HepG2 (cell line): ENCODE measurements at regions not wholly inside any gene's neighbourhood (a gene's known extent, or its start where the extent isn't known, plus 50 kb on each side); places are given as distances from the start of the nearest gene placed in this dataset.
"Not testable (repeated sequence)": the region's sequence is repeated elsewhere in the genome, so short reads cannot be mapped to it uniquely, and the experiment has no call there.

ENCODE experiments used
- ATAC-seq: fragments of 200-7000 bp; cut with Tn5 transposase; 3 replicates; pipeline ENCODE4 v1.9.1; 2020; ENCODE audit warnings: mild to moderate bottlenecking, moderate library complexity
- BruUV-seq: library from RNA; stranded (reverse); fragments of 400-500 nt; replicated peaks from 2 replicates; lab custom pipeline; 2021; lab: Mats Ljungman, UMichigan
- CTCF ChIA-PET: fragments of 300-600 bp; formaldehyde crosslinking; extraction: SDS; loops from one replicate; lab custom pipeline; 2021; ENCODE audit warnings: low total read pairs, inconsistent platforms, low intra/inter-chr PET ratio; lab: Yijun Ruan, JAX
- POLR2A ChIA-PET: fragments of 350-600 bp; sonication (Branson Sonifier 250); formaldehyde crosslinking; loops from one replicate; lab custom pipeline; 2020; ENCODE audit warnings: antibody characterized with exemption, inconsistent platforms; lab: Yijun Ruan, JAX
- DNase-seq: peaks from one replicate; pipeline ENCODE4 v3.0.0-alpha.2; 2015; ENCODE audit warnings: low spot score
- FAIRE-seq: peaks from 3 replicates; lab custom pipeline; 2011; peaks lifted over from hg19 to GRCh38; lab: Jason Lieb, UNC
- H2AFZ ChIP-seq: one replicate; pipeline ENCODE4 v1.6.1; 2011; ENCODE audit warnings: low read length, inconsistent platforms
- H3K27ac ChIP-seq: fragments of 300-600 bp; 3 replicates; pipeline ENCODE4 v1.8.0; 2011; ENCODE audit warnings: mixed run types, mild to moderate bottlenecking, mixed read lengths, low read length, inconsistent platforms; ENCODE audit not compliant: insufficient read depth; ENCODE audit errors: extremely low read length
- H3K27me3 ChIP-seq, 2 experiments: fragments of 200-600 bp in 1 of 2; 2 replicates in 1 of 2; 3 replicates in 1 of 2; pipeline versions ENCODE4 v1.6.0 to v1.8.0; 2011; ENCODE audit warnings: low read length in 2 of 2, mild to moderate bottlenecking in 2 of 2, moderate library complexity in 2 of 2, inconsistent platforms in 1 of 2; ENCODE audit not compliant: insufficient read depth in 2 of 2, control insufficient read depth in 1 of 2
- H3K36me3 ChIP-seq, 2 experiments: fragments of 200-600 bp in 1 of 2; replicated peaks in 1 of 2; 2 replicates in 1 of 2; 3 replicates in 1 of 2; pipeline versions ENCODE4 v1.5.1 to v1.8.0; 2011; ENCODE audit warnings: low read length in 2 of 2, inconsistent platforms in 1 of 2; ENCODE audit not compliant: insufficient read depth in 2 of 2, control insufficient read depth in 1 of 2
- H3K4me1 ChIP-seq: 2 replicates; pipeline ENCODE4 v1.5.1; 2012; ENCODE audit warnings: low read length, inconsistent platforms; ENCODE audit not compliant: insufficient read depth
- H3K4me2 ChIP-seq: 2 replicates; pipeline ENCODE4 v1.6.0; 2011; ENCODE audit warnings: low read depth, low read length, inconsistent platforms
- H3K4me3 ChIP-seq, 3 experiments: fragments of 200-600 bp in 1 of 3; sonication (generic), shearing (Covaris generic) in 1 of 3; replicated peaks in 1 of 3; 2 replicates each; pipeline ENCODE4 v1.5.1; 2011 to 2016; ENCODE audit warnings: low read length in 3 of 3, inconsistent platforms in 2 of 3, low read depth in 2 of 3, mild to moderate bottlenecking in 2 of 3, control low read depth in 1 of 3, mixed read lengths in 1 of 3; ENCODE audit not compliant: insufficient read depth in 1 of 3
- H3K79me2 ChIP-seq: one replicate; pipeline ENCODE4 v1.6.1; 2011; ENCODE audit warnings: low read length, inconsistent platforms; ENCODE audit not compliant: insufficient read depth
- H3K9ac ChIP-seq: 2 replicates; pipeline ENCODE4 v1.6.0; 2011; ENCODE audit warnings: mild to moderate bottlenecking, low read depth, low read length, inconsistent platforms; ENCODE audit not compliant: insufficient read depth
- H3K9me3 ChIP-seq: 2 replicates; pipeline ENCODE4 v1.5.1; 2012; ENCODE audit warnings: mild to moderate bottlenecking, low read length
- H4K20me1 ChIP-seq: 2 replicates; pipeline ENCODE4 v1.6.0; 2011; ENCODE audit warnings: inconsistent platforms, mild to moderate bottlenecking, low read length, moderate library complexity; ENCODE audit not compliant: insufficient read depth
- BRD4 ChIP-seq: sonication (generic); formaldehyde crosslinking; IDR thresholded peaks from 2 replicates; pipeline ENCODE4 v1.4.0; 2020; ENCODE audit warnings: missing genetic modification reagents
- E2F1 ChIP-seq: sonication (generic); formaldehyde crosslinking; IDR thresholded peaks from 2 replicates; pipeline ENCODE4 v1.5.0; 2020; ENCODE audit warnings: missing genetic modification reagents
- ETV5 ChIP-seq: IDR thresholded peaks from 2 replicates; pipeline ENCODE4 v1.6.1; 2018; ENCODE audit warnings: missing biosample characterization, missing genetic modification reagents, inconsistent platforms, borderline replicate concordance
- FOXC1 ChIP-seq: sonication (generic); formaldehyde crosslinking; IDR thresholded peaks from 2 replicates; pipeline ENCODE4 v1.8.0; 2022; ENCODE audit warnings: mild to moderate bottlenecking, missing genetic modification reagents, borderline replicate concordance
- GABPB1 ChIP-seq: IDR thresholded peaks from 2 replicates; pipeline ENCODE4 v1.6.1; 2016; ENCODE audit warnings: mild to moderate bottlenecking, missing genetic modification reagents, moderate library complexity, missing compliant biosample characterization
- GZF1 ChIP-seq: sonication (generic); formaldehyde crosslinking; IDR thresholded peaks from 2 replicates; pipeline ENCODE4 v1.5.1; 2020; ENCODE audit warnings: mild to moderate bottlenecking, missing genetic modification reagents
- HNRNPLL ChIP-seq: fragments of 200-400 bp; formaldehyde crosslinking; IDR thresholded peaks from 2 replicates; pipeline ENCODE4 v1.6.1; 2017; ENCODE audit warnings: mild to moderate bottlenecking, low read depth, low read length; ENCODE audit not compliant: poor library complexity, severe bottlenecking
- JARID2 ChIP-seq: sonication (generic); formaldehyde crosslinking; IDR thresholded peaks from 2 replicates; pipeline ENCODE4 v1.8.1; 2023; ENCODE audit warnings: missing genetic modification reagents, inconsistent platforms; ENCODE audit not compliant: insufficient replicate concordance
- NFKB2 ChIP-seq: sonication (generic); formaldehyde crosslinking; IDR thresholded peaks from 2 replicates; pipeline ENCODE4 v1.4.0; 2020; ENCODE audit warnings: missing genetic modification reagents, borderline replicate concordance
- PLSCR1 ChIP-seq: sonication (generic); formaldehyde crosslinking; IDR thresholded peaks from 2 replicates; pipeline ENCODE4 v1.5.0; 2020; ENCODE audit warnings: missing genetic modification reagents, mild to moderate bottlenecking, borderline replicate concordance
- POLR2G ChIP-seq: fragments of 200-400 bp; formaldehyde crosslinking; IDR thresholded peaks from 2 replicates; pipeline ENCODE4 v1.6.1; 2018; ENCODE audit warnings: mild to moderate bottlenecking, low read depth, low read length, moderate library complexity
- SMC3 ChIP-seq: IDR thresholded peaks from 2 replicates; pipeline ENCODE4 v1.6.1; 2011; ENCODE audit warnings: low read length, improper control_type of control experiment
- SRSF4 ChIP-seq: fragments of 200-400 bp; formaldehyde crosslinking; IDR thresholded peaks from one replicate; pipeline ENCODE4 v1.6.1; 2018; ENCODE audit warnings: mild to moderate bottlenecking, low read depth, low read length, moderate library complexity; ENCODE audit not compliant: poor library complexity, severe bottlenecking
- ZC3H4 ChIP-seq: sonication (generic); formaldehyde crosslinking; IDR thresholded peaks from 2 replicates; pipeline ENCODE4 v1.4.0; 2020; ENCODE audit warnings: missing genetic modification reagents, borderline replicate concordance
- ZNF224 ChIP-seq: sonication (generic); formaldehyde crosslinking; IDR thresholded peaks from 2 replicates; pipeline ENCODE4 v1.5.0; 2020; ENCODE audit warnings: mild to moderate bottlenecking, missing genetic modification reagents
- ZNF343 ChIP-seq: sonication (generic); formaldehyde crosslinking; IDR thresholded peaks from 2 replicates; pipeline ENCODE4 v1.4.0; 2020; ENCODE audit warnings: mild to moderate bottlenecking, missing genetic modification reagents
- ZNF746 ChIP-seq: sonication (generic); formaldehyde crosslinking; IDR thresholded peaks from 2 replicates; pipeline ENCODE4 v1.8.0; 2022; ENCODE audit warnings: mild to moderate bottlenecking, missing genetic modification reagents
- WGBS: methylation state at CpG from one replicate; pipeline ENCODE4 v1.1.6; 2017; ENCODE audit warnings: low lambda C conversion rate; 5-methylcytosine and 5-hydroxymethylcytosine counted together
- in situ Hi-C: cut with HindIII; loops from 2 replicates; pipeline ENCODE4 v1.10.0; 2017; ENCODE audit warnings: low pct_unique_long_range_greater_than_20kb; ENCODE audit not compliant: extremely low pct_ligation_motif_present
- intact Hi-C: fragments of 100-400 bp; cut with micrococcal nuclease; formaldehyde crosslinking; loops from one replicate; pipeline ENCODE4 v1.10.0; 2022; ENCODE audit not compliant: unreplicated experiment

DNA sequence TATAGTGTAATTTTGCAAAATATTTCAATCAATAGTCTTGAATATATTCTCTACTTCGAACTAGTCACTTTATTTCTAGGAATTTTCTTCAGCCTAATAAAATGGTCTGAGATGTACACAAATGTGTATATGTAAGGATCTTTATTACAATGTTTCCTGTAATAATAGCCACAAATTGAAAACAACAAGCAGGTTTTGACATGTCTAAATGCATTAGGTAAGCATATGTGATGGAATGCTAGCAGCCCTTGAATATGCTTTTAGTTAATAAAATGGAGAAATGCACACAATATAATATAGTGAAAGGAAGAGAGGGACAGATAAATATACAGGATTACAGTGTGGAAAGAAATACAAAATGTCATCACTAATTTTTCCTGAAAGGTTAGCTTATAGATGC lies 196.5 kb upstream of the IRX5 start:
- H3K27me3 ChIP-seq, result peaks cover 0 to 12% of the 10 kb centered on the region in 2 experiments; a peak in 2 of 5 replicates
- in situ Hi-C loops (no loop called here), intact Hi-C loops (no loop called here)
- no peaks in the 10 kb centered on the region for H4K20me1 ChIP-seq
- H3K4me3 ChIP-seq, result no peak overlapping the region
- no peaks in the 10 kb centered on the region for H3K4me1 ChIP-seq
- H3K79me2 ChIP-seq, result no peaks in the 10 kb centered on the region
- no peaks in the 10 kb centered on the region for H3K9me3 ChIP-seq
- ChIA-PET CTCF (no interaction called here), POLR2A (no interaction called here)
- no peak for ATAC-seq
- H3K9ac ChIP-seq, result no peak overlapping the region
- H3K27ac ChIP-seq, result no peak overlapping the region
- no peak for DNase-seq
- FAIRE-seq, result no peak
- no peak for TF ChIP-seq ZNF224 (CRISPR knock-in tag)
- no peak for TF ChIP-seq JARID2 (CRISPR knock-in tag)
- TF ChIP-seq ZC3H4, result no peak
- TF ChIP-seq HNRNPLL, result no peak
- no peak for TF ChIP-seq E2F1 (CRISPR knock-in tag)
- TF ChIP-seq SMC3, result no peak
- no peak for TF ChIP-seq NFKB2
- TF ChIP-seq ZNF746, result no peak
- TF ChIP-seq SRSF4, result no peak
- TF ChIP-seq BRD4 (CRISPR knock-in tag), result no peak
- no peak for TF ChIP-seq ETV5 (CRISPR knock-in tag)
- no peak for TF ChIP-seq GZF1 (CRISPR knock-in tag)
- TF ChIP-seq FOXC1 (CRISPR knock-in tag), result no peak
- TF ChIP-seq ZNF343, result no peak
- TF ChIP-seq PLSCR1, result no peak
- no peak for TF ChIP-seq GABPB1
- no peak for TF ChIP-seq POLR2G
- H3K4me2 ChIP-seq, result no peak overlapping the region
- WGBS, result 2% methylated on average over 1 of the region's 1 CpG
- no peaks in the 10 kb centered on the region for H3K36me3 ChIP-seq
- BruUV-seq, result no TSS peak
- no peak overlapping the region for H2AFZ ChIP-seq

DNA sequence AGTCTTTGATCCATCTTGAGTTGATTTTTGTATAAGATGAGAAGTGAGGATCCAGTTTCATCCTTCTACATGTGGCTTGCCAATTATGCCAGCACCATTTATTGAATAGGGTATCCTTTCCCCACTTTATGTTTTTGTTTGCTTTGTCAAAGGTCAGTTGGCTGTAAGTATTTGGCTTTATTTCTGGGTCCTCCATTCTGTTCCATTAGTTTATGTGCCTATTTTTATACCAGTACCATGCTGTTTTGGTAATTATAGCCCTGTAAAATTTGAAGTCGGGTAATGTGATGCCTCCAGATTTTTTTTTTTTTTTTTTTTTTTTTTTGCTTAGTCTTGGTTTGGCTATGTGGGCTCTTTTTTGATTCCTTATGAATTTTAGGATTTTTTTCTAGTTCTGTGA lies 203.0 kb upstream of the IRX5 start:
- 23% methylated on average over 1 of the region's 1 CpG for WGBS
- in situ Hi-C loops, H3K9me3 ChIP-seq, H3K4me1 ChIP-seq, FAIRE-seq, H3K4me2 ChIP-seq, H3K27me3 ChIP-seq, DNase-seq, POLR2A ChIA-PET, H3K27ac ChIP-seq, H3K4me3 ChIP-seq, BruUV-seq, H2AFZ ChIP-seq, CTCF ChIA-PET, H3K36me3 ChIP-seq, H3K9ac ChIP-seq, H3K79me2 ChIP-seq, ATAC-seq, intact Hi-C loops, H4K20me1 ChIP-seq: not testable (repeated sequence)
